ENCODE measurements at regions not wholly inside any gene's neighbourhood (a gene's known extent, or its start where the extent isn't known, plus 50 kb on each side); places are given as distances from the start of the nearest gene placed in this dataset.

GRCh38 chr5:96338091-96338490 lies 95.0 kb downstream of the PCSK1 start:
- no peaks in the 10 kb centered on the region for H3K9me3 ChIP-seq (ENCODE audit: low read length)
- TF ChIP-seq CTCF (IDR thresholded peaks at IDR 0.05; ENCODE audit: low read length) (no peak), EZH2 (IDR thresholded peaks at IDR 0.05; ENCODE audit: borderline replicate concordance, low read length) (no peak)
- no peak overlapping the region for H3K4me2 ChIP-seq (ENCODE audit: low read length)
- H3K9me2 ChIP-seq (ENCODE audit: low read depth, low read length) = no peaks in the 10 kb centered on the region
- H3K4me1 ChIP-seq (ENCODE audit: insufficient read depth, low read length, severe bottlenecking) = no peaks in the 10 kb centered on the region
- no peaks in the 10 kb centered on the region for H3K27me3 ChIP-seq (ENCODE audit: insufficient read depth, low read length)
- no peak overlapping the region for H3K9ac ChIP-seq (ENCODE audit: low read length)
- H4K20me1 ChIP-seq (ENCODE audit: insufficient read depth, low read length) = no peaks in the 10 kb centered on the region
- H3K79me2 ChIP-seq (ENCODE audit: insufficient read depth, low read length) = no peaks in the 10 kb centered on the region
- no peaks in the 10 kb centered on the region for H3K36me3 ChIP-seq (ENCODE audit: insufficient read depth, low read length)
- H2AFZ ChIP-seq (ENCODE audit: low read length) = no peak overlapping the region
- no peak overlapping the region for H3K27ac ChIP-seq (ENCODE audit: low read depth, low read length, poor library complexity, severe bottlenecking)
- H3K4me3 ChIP-seq (ENCODE audit: low read depth, low read length, poor library complexity, severe bottlenecking) = no peak overlapping the region
- no peaks in the 10 kb centered on the region for H3F3A ChIP-seq (ENCODE audit: insufficient read depth, low read length)

GRCh38 chr5:96337048-96337781 lies 95.8 kb downstream of the PCSK1 start:
- Histone ChIP-seq H4K20me1 (ENCODE audit: insufficient read depth, low read length) (no peaks in the 10 kb centered on the region), H3K9me3 (ENCODE audit: low read length) (no peaks in the 10 kb centered on the region), H3K36me3 (ENCODE audit: insufficient read depth, low read length) (no peaks in the 10 kb centered on the region), H3K4me2 (ENCODE audit: low read length) (no peak overlapping the region), H3K79me2 (ENCODE audit: insufficient read depth, low read length) (no peaks in the 10 kb centered on the region), H3K9ac (ENCODE audit: low read length) (no peak overlapping the region), H3K4me3 (ENCODE audit: low read depth, low read length, poor library complexity, severe bottlenecking) (no peak overlapping the region), H3F3A (ENCODE audit: insufficient read depth, low read length) (no peaks in the 10 kb centered on the region), H3K27ac (ENCODE audit: low read depth, low read length, poor library complexity, severe bottlenecking) (no peak overlapping the region), H3K9me2 (ENCODE audit: low read depth, low read length) (no peaks in the 10 kb centered on the region), H2AFZ (ENCODE audit: low read length) (no peak overlapping the region), H3K4me1 (ENCODE audit: insufficient read depth, low read length, severe bottlenecking) (no peaks in the 10 kb centered on the region), H3K27me3 (ENCODE audit: insufficient read depth, low read length) (no peaks in the 10 kb centered on the region)
- TF ChIP-seq EZH2 (IDR thresholded peaks at IDR 0.05; ENCODE audit: borderline replicate concordance, low read length) = no peak
- no peak for TF ChIP-seq CTCF (IDR thresholded peaks at IDR 0.05; ENCODE audit: low read length)

GRCh38 chr5:96336351-96336985 lies 96.6 kb downstream of the PCSK1 start:
- no peak overlapping the region for H2AFZ ChIP-seq (ENCODE audit: low read length)
- H3K27ac ChIP-seq (ENCODE audit: low read depth, low read length, poor library complexity, severe bottlenecking) = no peak overlapping the region
- no peaks in the 10 kb centered on the region for H3K9me3 ChIP-seq (ENCODE audit: low read length)

More at GRCh38 chr5:96336351-96336985, 96.6 kb downstream of the PCSK1 start:
- Histone ChIP-seq H4K20me1 (ENCODE audit: insufficient read depth, low read length) (no peaks in the 10 kb centered on the region), H3K4me2 (ENCODE audit: low read length) (no peak overlapping the region), H3K9ac (ENCODE audit: low read length) (no peak overlapping the region), H3F3A (ENCODE audit: insufficient read depth, low read length) (no peaks in the 10 kb centered on the region), H3K27me3 (ENCODE audit: insufficient read depth, low read length) (no peaks in the 10 kb centered on the region), H3K4me1 (ENCODE audit: insufficient read depth, low read length, severe bottlenecking) (no peaks in the 10 kb centered on the region), H3K36me3 (ENCODE audit: insufficient read depth, low read length) (no peaks in the 10 kb centered on the region), H3K79me2 (ENCODE audit: insufficient read depth, low read length) (no peaks in the 10 kb centered on the region), H3K9me2 (ENCODE audit: low read depth, low read length) (no peaks in the 10 kb centered on the region), H3K4me3 (ENCODE audit: low read depth, low read length, poor library complexity, severe bottlenecking) (no peak overlapping the region)
- peak; percentile 92 for TF ChIP-seq CTCF (IDR thresholded peaks at IDR 0.05; ENCODE audit: low read length)
- TF ChIP-seq EZH2 (IDR thresholded peaks at IDR 0.05; ENCODE audit: borderline replicate concordance, low read length) = no peak
